Activated CD4-positive, alpha-beta memory T cell treated with anti-CD3 and anti-CD28 coated beads for 36 hours (primary cell): ENCODE measurements at regions not wholly inside any gene's neighbourhood (a gene's known extent, or its start where the extent isn't known, plus 50 kb on each side); places are given as distances from the start of the nearest gene placed in this dataset.

Experiments
- CTCF ChIA-PET: fragments of 350-600 bp; sonication (Branson Sonifier 250); formaldehyde crosslinking; loops from one replicate; lab custom pipeline; 2021; ENCODE audit warnings: antibody characterized with exemption, inconsistent platforms; lab: Charles Lee
- POLR2A ChIA-PET: fragments of 350-600 bp; sonication (Branson Sonifier 250); formaldehyde crosslinking; loops from one replicate; lab custom pipeline; 2021; ENCODE audit warnings: antibody characterized with exemption; lab: Charles Lee
- DNase-seq: peaks from one replicate; pipeline ENCODE4 v3.0.0-alpha.2; 2020
- H3K27ac Mint-ChIP-seq: one replicate; pipeline ENCODE4 v1.8.0; 2021; ENCODE audit warnings: mixed read lengths
- H3K27me3 Mint-ChIP-seq: one replicate; pipeline ENCODE4 v1.8.0; 2021; ENCODE audit warnings: mixed read lengths
- H3K36me3 Mint-ChIP-seq: one replicate; pipeline ENCODE4 v1.8.0; 2021; ENCODE audit warnings: mixed read lengths
- H3K4me1 Mint-ChIP-seq: one replicate; pipeline ENCODE4 v1.8.0; 2021; ENCODE audit warnings: low read depth, mixed read lengths
- H3K4me3 Mint-ChIP-seq: one replicate; pipeline ENCODE4 v1.8.0; 2021; ENCODE audit warnings: mild to moderate bottlenecking, mixed read lengths
- H3K9me3 Mint-ChIP-seq: one replicate; pipeline ENCODE4 v1.8.0; 2021; ENCODE audit warnings: mixed read lengths
- intact Hi-C: fragments of 100-400 bp; cut with micrococcal nuclease; formaldehyde crosslinking; loops from one replicate; pipeline ENCODE4 v1.15.1; 2023

DNA sequence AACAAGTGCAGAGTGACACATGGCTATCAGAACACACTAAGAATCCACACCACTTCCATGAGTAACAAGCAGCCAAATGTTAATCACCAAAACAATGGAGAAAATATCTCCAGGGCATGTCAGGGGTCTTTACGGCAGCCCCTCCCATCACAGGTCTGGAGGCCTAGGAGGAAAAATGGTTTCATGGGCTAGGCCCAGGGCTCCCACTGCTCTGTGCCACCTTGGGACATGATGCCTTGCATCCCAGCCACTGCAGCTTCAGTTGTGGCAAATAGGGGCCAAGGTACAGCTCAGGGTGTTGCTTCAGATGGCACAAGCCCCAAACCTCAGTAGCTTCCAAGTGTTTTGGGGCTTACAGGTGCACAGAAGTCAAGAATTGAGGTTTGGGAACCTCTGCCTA lies 66.6 kb downstream of the NEURL3 start:
- peaks cover 17% of the 10 kb centered on the region for H3K27me3 Mint-ChIP-seq
- ChIA-PET CTCF (no interaction called here), POLR2A (no interaction called here)
- intact Hi-C loops = no loop called here
- H3K4me1 Mint-ChIP-seq = no peaks in the 10 kb centered on the region
- H3K9me3 Mint-ChIP-seq = peaks cover 10% of the 10 kb centered on the region
- H3K4me3 Mint-ChIP-seq = no peak overlapping the region
- H3K27ac Mint-ChIP-seq = no peak overlapping the region
- DNase-seq = no peak
- peaks cover 7% of the 10 kb centered on the region for H3K36me3 Mint-ChIP-seq

DNA sequence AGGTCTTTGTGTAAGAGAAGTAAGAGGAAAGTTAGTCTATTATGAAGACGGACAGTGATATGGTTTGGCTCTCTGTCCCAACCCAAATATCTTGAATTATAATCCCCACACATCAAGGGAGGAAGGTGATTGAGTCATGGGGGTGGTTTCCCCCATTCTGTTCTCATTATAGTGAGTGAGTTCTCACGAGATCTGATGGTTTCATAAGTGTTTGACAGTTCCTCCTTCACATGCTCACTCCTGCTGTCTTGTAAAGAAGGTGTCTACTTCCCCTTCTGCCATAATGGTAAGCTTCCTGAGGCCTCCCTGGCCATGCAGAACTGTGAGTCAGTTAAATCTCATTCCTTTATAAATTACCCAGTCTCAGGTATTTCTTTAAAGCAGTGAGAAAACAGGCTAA lies 67.6 kb downstream of the NEURL3 start:
- Mint-ChIP-seq H3K9me3 (peaks cover 10% of the 10 kb centered on the region), H3K36me3 (peaks cover 7% of the 10 kb centered on the region), H3K4me1 (no peaks in the 10 kb centered on the region), H3K27me3 (peaks cover 14% of the 10 kb centered on the region), H3K4me3 (no peak overlapping the region), H3K27ac (no peak overlapping the region)
- ChIA-PET CTCF (no interaction called here), POLR2A (interaction anchor here (1.3 kb wide), 1 partner anchor 10 kb away, joined by 3 read pairs; no protein-coding TSS in a partner anchor)
- intact Hi-C loops = no loop called here
- no peak for DNase-seq

DNA sequence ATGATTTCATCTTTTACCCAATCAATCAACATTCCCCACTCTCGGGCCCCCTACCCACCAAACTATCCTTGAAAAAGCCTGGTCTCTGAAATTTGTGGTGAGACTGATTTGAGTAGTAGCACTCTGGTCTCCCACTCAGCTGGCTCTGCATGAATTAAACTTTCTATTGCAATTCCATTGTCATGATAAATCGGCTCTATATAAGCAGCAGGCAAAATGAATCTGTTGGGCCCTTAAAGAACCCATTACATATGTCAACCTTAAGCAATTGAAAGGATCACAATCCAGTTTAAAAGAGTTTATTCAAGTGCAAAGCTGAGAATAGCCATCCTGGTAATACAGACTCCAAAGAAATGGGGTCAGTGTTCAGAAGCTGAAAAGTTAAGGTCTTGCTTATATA lies 68.2 kb downstream of the NEURL3 start:
- Mint-ChIP-seq H3K9me3 (peaks cover 10% of the 10 kb centered on the region), H3K4me3 (no peak overlapping the region), H3K36me3 (peaks cover 7% of the 10 kb centered on the region), H3K4me1 (no peaks in the 10 kb centered on the region), H3K27ac (no peak overlapping the region), H3K27me3 (peaks cover 14% of the 10 kb centered on the region)
- CTCF ChIA-PET = no interaction called here
- POLR2A ChIA-PET = interaction anchor here (1.3 kb wide), 1 partner anchor 9 kb away, joined by 3 read pairs; no protein-coding TSS in a partner anchor
- DNase-seq = no peak
- intact Hi-C loops = no loop called here

- Mint-ChIP-seq H3K4me3 (no peak overlapping the region), H3K27me3 (peaks cover 14% of the 10 kb centered on the region), H3K9me3 (peaks cover 11% of the 10 kb centered on the region), H3K36me3 (peaks cover 8% of the 10 kb centered on the region), H3K4me1 (no peaks in the 10 kb centered on the region), H3K27ac (no peak overlapping the region)
- CTCF ChIA-PET = no interaction called here
- intact Hi-C loops = no loop called here
- POLR2A ChIA-PET = interaction anchor here (1.3 kb wide), 1 partner anchor 9 kb away, joined by 3 read pairs; no protein-coding TSS in a partner anchor
- DNase-seq = no peak
Observed at GRCh38 chr2:96436416-96436815, 68.7 kb downstream of the NEURL3 start.

DNA sequence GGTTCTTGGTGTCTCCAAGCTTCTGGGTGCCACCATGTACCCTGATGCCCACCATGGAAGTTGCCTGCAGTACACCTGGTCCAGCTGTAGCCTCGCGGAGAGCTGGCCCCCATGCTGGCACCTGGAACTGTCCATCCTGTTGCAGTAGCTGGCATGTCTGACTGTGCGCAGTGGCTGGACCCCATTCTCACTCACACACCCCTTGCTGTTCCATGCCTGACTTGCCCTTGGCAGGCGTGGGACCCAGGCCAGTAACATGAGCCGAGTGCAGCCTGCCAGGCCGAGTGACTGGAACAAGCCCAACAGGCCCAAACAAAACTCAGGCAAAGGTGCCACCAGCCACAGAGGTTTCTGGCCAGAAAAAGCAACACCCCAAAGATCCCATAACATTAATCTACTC lies 73.8 kb downstream of the NEURL3 start:
- peaks cover 10% of the 10 kb centered on the region for H3K4me1 Mint-ChIP-seq
- ChIA-PET CTCF (interaction anchor here (2.7 kb wide), 1 partner anchor 24 kb away, joined by 11 read pairs; no protein-coding TSS in a partner anchor), POLR2A (no interaction called here)
- H3K27ac Mint-ChIP-seq = no peak overlapping the region
- intact Hi-C loops = no loop called here
- peaks cover 18% of the 10 kb centered on the region for H3K9me3 Mint-ChIP-seq
- no peak overlapping the region for H3K4me3 Mint-ChIP-seq
- peaks cover 2% of the 10 kb centered on the region for H3K36me3 Mint-ChIP-seq
- DNase-seq = no peak
- H3K27me3 Mint-ChIP-seq = peaks cover 13% of the 10 kb centered on the region

GRCh38 chr2:96430394-96430988 lies 74.7 kb downstream of the NEURL3 start:
- DNase-seq = no peak
- Mint-ChIP-seq H3K36me3 (peaks cover 4% of the 10 kb centered on the region), H3K9me3 (peaks cover 21% of the 10 kb centered on the region), H3K4me1 (peaks cover 10% of the 10 kb centered on the region), H3K27ac (no peak overlapping the region), H3K27me3 (peaks cover 15% of the 10 kb centered on the region), H3K4me3 (no peak overlapping the region)
- ChIA-PET POLR2A (no interaction called here), CTCF (interaction anchor here (2.7 kb wide), 1 partner anchor 23 kb away, joined by 11 read pairs; no protein-coding TSS in a partner anchor)
- intact Hi-C loops = no loop called here

DNA sequence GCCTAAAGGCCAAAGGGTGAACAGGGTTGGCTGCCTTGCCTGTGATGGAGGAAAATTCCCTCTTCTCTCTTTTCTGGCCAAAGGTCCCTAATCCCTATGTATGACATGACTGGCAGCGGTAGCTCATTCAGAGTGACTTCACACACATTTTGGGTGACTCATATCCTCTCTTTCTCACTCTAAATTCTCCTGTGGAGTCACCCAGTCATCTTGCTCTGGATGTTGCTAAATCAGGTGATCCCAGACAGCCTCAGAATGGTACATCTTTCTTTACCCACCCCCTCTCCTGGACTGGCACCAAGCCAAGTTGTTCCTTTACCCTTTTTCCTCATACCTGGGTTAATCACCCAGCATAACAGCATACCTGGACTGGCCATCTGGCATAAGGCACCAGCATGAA lies 77.2 kb downstream of the NEURL3 start:
- ChIA-PET CTCF (no interaction called here), POLR2A (interaction anchor here (0.6 to 0.7 kb wide), 2 partner anchors 9 to 20 kb away, joined by 3 read pairs; no protein-coding TSS in a partner anchor)
- peak; percentile 56 for DNase-seq
- intact Hi-C loops = no loop called here
- Mint-ChIP-seq H3K9me3 (peaks cover 21% of the 10 kb centered on the region), H3K4me1 (peaks cover 10% of the 10 kb centered on the region), H3K27ac (peak overlapping the region; percentile 25), H3K4me3 (no peak overlapping the region), H3K27me3 (peaks cover 13% of the 10 kb centered on the region), H3K36me3 (peaks cover 4% of the 10 kb centered on the region)

- Mint-ChIP-seq H3K4me3 (no peak overlapping the region), H3K9me3 (peaks cover 21% of the 10 kb centered on the region), H3K36me3 (peaks cover 4% of the 10 kb centered on the region), H3K4me1 (peaks cover 10% of the 10 kb centered on the region), H3K27ac (no peak overlapping the region), H3K27me3 (peaks cover 13% of the 10 kb centered on the region)
- CTCF ChIA-PET = no interaction called here
- DNase-seq = no peak
- intact Hi-C loops = no loop called here
- POLR2A ChIA-PET = interaction anchor here (0.6 to 0.7 kb wide), 2 partner anchors 9 to 19 kb away, joined by 3 read pairs; no protein-coding TSS in a partner anchor
Observed at GRCh38 chr2:96427169-96427568, 78.0 kb downstream of the NEURL3 start.

DNA sequence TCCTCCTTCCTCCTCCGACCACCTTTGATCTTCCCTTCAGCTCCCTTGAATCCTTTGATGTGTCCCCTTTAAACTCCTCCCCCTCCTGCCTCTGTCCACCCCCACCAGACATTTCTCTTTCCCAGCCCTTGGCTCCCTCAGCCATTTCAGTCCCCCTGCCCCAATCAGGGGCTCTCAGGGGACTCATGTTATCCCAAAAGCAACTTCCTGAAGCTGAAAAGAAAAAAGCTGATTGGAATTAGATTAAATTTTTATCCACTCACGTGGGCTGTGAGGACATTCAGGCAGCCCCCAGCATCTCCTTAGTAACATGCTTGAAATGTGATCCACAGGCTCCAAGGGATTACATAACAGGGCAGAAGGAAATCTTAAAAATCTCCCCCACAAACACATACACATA lies 81.3 kb downstream of the NEURL3 start:
- H3K4me3 Mint-ChIP-seq = no peak overlapping the region
- POLR2A ChIA-PET = no interaction called here
- CTCF ChIA-PET = interaction anchor here (4.4 kb wide), 1 partner anchor 16 kb away, joined by 17 read pairs; no protein-coding TSS in a partner anchor

More for the DNA sequence above, 81.3 kb downstream of the NEURL3 start:
- H3K4me1 Mint-ChIP-seq = peaks cover 10% of the 10 kb centered on the region
- peaks cover 2% of the 10 kb centered on the region for H3K36me3 Mint-ChIP-seq
- H3K27me3 Mint-ChIP-seq = peaks cover 13% of the 10 kb centered on the region
- intact Hi-C loops = no loop called here
- DNase-seq = no peak
- H3K9me3 Mint-ChIP-seq = peaks cover 3% of the 10 kb centered on the region
- H3K27ac Mint-ChIP-seq = no peak overlapping the region
